GM12891 (cell line): ENCODE measurements at regions not wholly inside any gene's neighbourhood (a gene's known extent, or its start where the extent isn't known, plus 50 kb on each side); places are given as distances from the start of the nearest gene placed in this dataset.

Experiments
- PAX5 ChIP-seq: IDR thresholded peaks from 2 replicates; pipeline ENCODE4 v1.6.1; 2011; ENCODE audit warnings: low read length, moderate library complexity, mild to moderate bottlenecking; ENCODE audit not compliant: insufficient read depth, severe bottlenecking
- POLR2A ChIP-seq: IDR thresholded peaks from 2 replicates; pipeline ENCODE4 v1.6.1; 2011; ENCODE audit warnings: low read depth, low read length, control low read depth
- POLR2AphosphoS5 ChIP-seq: IDR thresholded peaks from 2 replicates; pipeline ENCODE4 v1.6.1; 2011; ENCODE audit warnings: low read depth, low read length, control low read depth
- POU2F2 ChIP-seq: IDR thresholded peaks from 2 replicates; pipeline ENCODE4 v1.6.1; 2011; ENCODE audit warnings: low read depth, mild to moderate bottlenecking, control low read depth, low read length, moderate library complexity
- SPI1 ChIP-seq: IDR thresholded peaks from 2 replicates; pipeline ENCODE4 v1.6.1; 2011; ENCODE audit warnings: low read depth, low read length, control low read depth
- TAF1 ChIP-seq: IDR thresholded peaks from 2 replicates; pipeline ENCODE4 v1.6.1; 2011; ENCODE audit warnings: low read depth, low read length, control low read depth

GRCh38 chr18:44181951-44182747 lies 498.5 kb upstream of the SETBP1 start:
- TF ChIP-seq POLR2A (no peak), TAF1 (no peak), SPI1 (no peak), POLR2AphosphoS5 (no peak), PAX5 (no peak), POU2F2 (no peak)
